GM12873 (cell line): ENCODE measurements at regions not wholly inside any gene's neighbourhood (a gene's known extent, or its start where the extent isn't known, plus 50 kb on each side); places are given as distances from the start of the nearest gene placed in this dataset.

Source experiments
- TF ChIP-seq, protein P1 (sequence below): IDR thresholded peaks from 2 replicates; pipeline ENCODE4 v1.5.1; 2012; ENCODE audit warnings: low read depth, mild to moderate bottlenecking, moderate library complexity, low read length, control low read depth; ENCODE audit not compliant: insufficient read depth; ENCODE audit errors: missing control alignments

DNA sequence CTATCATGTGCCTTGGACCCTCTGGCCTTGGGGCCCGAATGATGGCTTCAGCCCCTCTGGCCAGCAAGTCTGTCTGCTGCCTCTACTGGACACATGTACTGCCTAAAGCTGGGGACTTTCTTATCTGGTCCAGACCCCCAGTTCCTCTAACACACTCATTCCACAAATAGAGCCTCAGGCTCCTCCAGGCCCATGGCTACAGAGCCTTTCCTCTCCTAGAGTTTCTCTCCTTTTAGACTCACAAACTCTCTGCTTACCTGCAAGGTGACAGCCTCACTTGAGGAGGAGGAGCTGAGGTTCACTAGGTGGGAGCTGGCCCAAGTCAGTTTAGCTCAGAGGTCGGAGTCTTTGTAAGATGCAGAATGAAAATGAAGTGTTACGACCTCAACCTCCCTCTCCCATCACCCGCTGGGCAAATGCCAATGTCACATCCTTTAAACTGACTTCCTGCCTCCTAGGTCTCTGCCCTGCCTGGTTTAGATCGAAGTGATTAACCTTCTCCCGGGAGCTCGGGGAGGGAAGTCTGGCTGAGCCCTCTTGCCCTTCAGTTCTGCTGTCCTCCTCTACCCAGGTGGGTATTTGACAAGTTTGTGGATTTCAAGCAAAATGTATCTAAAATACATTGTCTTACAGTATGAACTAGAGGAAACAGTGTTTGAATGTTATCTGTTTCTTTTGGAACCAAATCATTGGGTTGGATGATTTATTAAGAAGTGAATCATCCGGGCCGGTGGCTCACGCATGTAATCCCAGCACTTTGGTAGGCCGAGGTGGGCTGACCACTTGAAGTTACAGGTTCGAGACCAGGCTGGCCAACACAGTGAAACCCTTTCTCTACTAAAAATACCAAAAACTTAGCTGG is 71.9 kb upstream of the TNS3 start:
- TF ChIP-seq, protein P1, sequence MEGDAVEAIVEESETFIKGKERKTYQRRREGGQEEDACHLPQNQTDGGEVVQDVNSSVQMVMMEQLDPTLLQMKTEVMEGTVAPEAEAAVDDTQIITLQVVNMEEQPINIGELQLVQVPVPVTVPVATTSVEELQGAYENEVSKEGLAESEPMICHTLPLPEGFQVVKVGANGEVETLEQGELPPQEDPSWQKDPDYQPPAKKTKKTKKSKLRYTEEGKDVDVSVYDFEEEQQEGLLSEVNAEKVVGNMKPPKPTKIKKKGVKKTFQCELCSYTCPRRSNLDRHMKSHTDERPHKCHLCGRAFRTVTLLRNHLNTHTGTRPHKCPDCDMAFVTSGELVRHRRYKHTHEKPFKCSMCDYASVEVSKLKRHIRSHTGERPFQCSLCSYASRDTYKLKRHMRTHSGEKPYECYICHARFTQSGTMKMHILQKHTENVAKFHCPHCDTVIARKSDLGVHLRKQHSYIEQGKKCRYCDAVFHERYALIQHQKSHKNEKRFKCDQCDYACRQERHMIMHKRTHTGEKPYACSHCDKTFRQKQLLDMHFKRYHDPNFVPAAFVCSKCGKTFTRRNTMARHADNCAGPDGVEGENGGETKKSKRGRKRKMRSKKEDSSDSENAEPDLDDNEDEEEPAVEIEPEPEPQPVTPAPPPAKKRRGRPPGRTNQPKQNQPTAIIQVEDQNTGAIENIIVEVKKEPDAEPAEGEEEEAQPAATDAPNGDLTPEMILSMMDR: no peak

DNA sequence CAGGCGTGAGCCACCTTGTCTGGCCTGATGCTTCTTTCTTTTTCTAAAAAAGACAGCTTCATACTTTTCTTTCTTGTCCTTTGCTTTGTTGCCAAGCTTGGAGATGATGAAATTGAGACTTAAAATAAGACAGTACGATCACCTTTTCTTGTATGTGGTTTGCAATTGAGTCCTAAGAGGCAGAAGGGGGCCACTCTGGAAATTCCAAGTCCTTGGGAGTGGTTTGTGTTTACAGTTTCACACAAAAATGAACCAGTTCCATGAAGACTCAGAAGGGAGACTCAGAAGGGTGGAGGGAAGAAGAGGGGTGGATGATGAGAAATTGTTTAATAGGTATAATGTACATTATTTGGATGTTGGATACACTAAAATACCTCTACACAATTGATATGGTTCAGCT is 70.7 kb upstream of the TNS3 start:
- TF ChIP-seq, protein P1: no peak

DNA sequence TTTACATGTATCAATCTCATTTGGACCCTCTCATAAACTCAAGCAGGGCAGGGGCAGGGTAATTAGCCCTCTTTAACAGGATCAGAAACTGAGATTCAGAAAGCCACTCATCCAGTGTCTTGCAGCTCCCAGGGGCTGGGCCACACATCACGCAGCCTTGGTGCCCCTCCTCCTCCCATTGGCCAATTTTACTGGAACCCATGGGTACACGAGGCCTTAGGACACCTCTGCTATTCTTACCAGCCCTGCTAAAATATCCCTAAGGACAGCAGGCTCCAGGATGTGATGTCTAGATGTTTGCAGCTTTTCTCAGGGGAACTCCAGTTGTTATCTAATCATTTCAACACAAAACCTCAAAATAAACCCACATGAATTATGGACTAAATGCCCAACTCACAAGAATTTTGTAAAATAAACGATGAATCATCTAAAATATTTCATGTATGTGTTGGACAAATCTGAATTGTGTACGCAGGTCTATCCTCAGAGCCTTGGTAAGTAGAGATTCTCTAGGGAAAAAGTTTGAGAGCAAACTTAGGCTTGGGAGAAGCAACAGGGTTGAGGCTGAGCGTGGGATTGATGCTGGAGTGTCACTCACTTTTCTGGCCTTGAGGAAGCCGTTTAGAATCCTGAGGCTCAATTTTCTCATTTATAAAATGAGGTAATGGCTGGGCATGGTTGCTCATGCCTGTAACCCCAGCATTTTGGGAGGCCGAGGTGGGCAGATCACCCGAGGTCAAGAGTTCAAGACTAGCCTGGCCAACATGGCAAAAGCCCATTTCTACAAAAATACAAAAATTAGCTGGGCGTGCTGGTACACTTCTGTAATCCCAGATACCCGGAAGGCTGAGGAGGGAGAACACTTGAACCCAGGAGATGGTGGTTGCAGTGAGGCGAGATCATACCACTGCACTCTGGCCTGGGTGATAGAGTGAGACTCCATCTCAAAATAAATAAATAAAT is 69.7 kb upstream of the TNS3 start:
- TF ChIP-seq, protein P1: no peak

DNA sequence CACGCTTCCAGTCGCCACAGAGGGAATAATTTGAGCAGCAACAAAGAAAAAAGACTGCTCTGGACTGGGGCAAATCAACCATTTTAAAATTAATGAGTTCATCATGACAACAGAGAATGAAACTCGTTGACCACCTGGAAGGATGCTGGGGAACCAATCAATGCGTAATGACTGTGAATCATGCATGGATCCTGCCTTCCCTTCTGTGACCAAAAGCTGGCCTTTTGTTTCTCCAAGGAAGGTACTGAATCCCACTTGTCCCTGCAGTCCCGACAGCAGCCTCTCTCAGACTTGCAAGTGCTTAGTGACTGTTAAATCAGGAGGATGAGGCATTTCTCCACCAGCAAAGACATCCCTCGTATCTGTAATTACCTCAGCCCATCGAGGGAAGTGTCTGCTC is 68.0 kb upstream of the TNS3 start:
- TF ChIP-seq, protein P1: no peak

DNA sequence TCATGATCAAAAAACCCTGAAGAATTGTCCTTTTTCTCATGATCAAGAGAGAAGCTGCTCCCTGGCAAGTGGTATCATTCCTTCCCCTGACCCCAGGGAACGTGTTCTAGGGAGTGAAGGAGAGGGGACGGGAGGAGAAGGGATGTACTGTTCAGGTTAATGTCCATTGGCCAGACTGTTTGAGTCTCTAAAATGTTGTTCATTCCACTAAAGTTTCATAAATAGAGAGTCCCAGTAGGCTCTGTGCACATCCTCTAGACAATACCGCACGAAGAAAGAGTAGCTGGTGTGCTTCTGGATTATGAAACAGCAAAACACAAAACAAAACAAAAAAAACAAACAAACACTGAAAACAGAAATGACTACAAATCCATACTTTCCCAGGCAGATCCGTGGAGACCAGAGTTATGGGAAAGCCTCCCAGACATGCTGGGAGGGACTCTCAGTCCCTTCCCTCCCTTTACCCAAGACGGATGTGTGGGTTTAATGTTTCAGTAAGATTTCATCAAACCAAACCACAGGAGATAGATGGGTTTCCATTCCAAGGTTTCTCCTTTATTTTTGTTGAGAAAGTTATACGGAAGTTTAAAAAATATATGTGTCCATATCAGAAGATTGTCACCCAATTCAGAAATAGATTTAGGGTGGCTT is 66.5 kb upstream of the TNS3 start:
- TF ChIP-seq, protein P1: no peak

DNA sequence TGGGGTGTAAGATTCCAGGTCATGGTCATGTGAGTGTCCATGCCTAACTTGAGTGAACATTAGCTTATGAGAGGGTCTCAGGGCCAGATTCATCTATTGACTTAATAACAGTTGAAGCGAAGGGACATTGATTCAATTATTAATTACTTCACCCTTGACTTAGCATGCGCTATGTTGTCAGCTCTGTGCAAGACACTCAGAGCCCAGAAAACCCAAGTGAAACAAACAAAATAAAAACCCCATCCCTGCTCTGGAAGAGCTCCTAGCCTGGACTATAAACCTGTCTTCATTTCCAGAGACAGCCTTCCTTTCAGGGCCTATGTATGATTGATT is 66.0 kb upstream of the TNS3 start:
- TF ChIP-seq, protein P1: no peak
